NCI-H146 treated with DMSO at 0.1 percent for 48 hours (cell line): ENCODE measurements at regions not wholly inside any gene's neighbourhood (a gene's known extent, or its start where the extent isn't known, plus 50 kb on each side); places are given as distances from the start of the nearest gene placed in this dataset.
"Not testable (repeated sequence)": the region's sequence is repeated elsewhere in the genome, so short reads cannot be mapped to it uniquely, and the experiment has no call there.

ENCODE experiments used
- DNase-seq: peaks from one replicate; lab custom pipeline; 2025; ENCODE audit not compliant: unreplicated experiment; lab: John Stamatoyannopoulos, UW

GRCh38 chr10:78096486-78096885 lies 62.8 kb downstream of the RPS24 start:
- DNase-seq: not testable (repeated sequence)

DNA sequence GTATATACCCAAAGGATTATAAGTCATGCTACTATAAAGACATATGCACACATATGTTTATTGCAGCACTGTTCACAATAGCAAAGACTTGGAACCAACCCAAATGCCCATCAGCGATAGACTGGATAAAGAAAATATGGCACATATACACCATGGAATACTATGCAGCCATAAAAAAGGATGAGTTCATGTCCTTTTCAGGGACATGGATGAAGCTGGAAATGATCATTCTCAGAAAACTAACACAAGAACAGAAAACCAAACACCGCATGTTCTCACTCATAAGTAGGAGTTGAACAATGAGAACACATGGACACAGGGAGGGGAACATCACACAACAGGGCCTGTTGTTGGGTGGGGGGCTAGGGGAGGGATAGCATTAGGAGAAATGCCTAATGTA lies 68.9 kb downstream of the RPS24 start:
- DNase-seq: not testable (repeated sequence)

GRCh38 chr10:78109210-78109609 lies 75.5 kb downstream of the RPS24 start:
- no peak for DNase-seq

DNA sequence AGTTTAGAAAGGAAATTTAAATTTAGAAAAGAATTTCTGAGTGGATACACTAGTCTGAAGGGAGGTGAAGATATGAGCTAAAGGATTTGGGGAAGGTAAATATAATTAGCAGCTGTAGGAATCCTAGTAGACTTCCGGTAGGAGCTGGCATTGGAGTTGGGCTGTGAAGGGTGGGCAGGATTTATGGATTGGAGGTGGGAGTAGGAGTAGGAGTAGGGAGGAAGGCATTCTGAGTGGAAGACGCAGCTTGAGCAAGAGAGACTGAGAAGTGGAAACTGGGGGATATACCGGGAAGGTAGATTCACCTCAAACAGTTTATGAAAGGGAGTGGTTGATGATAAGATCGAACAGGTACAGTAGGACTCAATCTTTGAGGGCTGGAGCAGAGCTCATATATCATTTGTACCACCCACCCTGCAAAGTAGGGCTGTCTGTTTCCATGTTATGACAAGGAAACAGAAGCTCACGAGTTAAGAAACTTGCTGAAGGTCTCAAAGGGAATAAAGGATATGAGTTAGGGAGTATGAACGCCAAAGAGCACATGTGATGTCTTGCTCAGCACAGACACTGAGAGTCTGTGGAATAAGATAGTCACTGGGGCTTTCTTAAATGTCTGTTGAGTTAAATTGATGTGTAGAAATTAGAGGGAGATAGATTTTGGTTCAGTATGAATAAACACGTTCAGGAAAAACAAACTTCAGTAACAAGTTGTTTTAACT lies 81.6 kb downstream of the RPS24 start:
- DNase-seq: no peak

- DNase-seq: no peak
Observed at GRCh38 chr10:78116361-78116760, 82.7 kb downstream of the RPS24 start.

DNA sequence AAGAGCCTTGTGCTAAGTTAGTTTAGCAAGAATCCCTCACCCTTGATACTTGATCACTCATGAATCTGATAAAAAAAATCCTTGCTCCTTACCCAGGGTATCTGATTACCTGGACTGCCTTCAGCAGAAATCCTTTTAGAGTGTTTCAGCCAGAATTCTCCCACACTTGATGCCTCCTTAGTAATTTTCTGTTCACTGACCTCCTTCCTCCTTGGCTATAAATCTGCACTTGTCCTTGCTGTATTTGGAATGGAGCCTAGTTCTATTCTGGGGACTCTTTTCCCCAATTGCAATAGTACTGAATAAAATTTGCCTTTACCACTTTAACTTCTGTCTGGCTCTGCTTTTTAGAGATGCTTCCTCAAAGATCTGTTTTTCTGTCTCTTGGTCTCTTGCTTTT lies 84.9 kb downstream of the RPS24 start:
- no peak for DNase-seq

DNA sequence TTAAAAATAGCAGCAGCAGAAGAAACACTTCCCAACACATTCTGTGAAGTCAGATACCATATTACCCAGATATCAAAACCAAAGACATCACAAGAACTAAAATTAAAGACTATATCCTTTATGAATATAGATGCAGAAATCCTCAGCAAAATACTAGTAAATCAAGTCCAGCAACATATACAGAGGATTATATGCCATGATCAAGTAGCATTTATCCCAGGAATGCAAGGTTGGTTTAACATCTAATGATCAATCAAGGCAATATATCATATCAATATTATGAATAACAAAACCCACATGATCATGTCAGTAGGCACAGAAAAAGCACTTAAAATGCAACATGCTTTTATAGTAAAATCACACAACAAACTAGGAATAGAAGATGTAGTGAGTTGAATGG lies 88.1 kb downstream of the RPS24 start:
- no peak for DNase-seq

- DNase-seq: no peak
Observed at GRCh38 chr10:78124167-78124566, 90.5 kb downstream of the RPS24 start.

GRCh38 chr10:78129211-78129610 lies 95.5 kb downstream of the RPS24 start:
- DNase-seq: no peak

- no peak for DNase-seq
Observed at GRCh38 chr10:78130966-78131710, 97.5 kb downstream of the RPS24 start.

GRCh38 chr10:78134773-78135306 lies 101.2 kb downstream of the RPS24 start:
- DNase-seq: no peak

- no peak for DNase-seq
Observed at GRCh38 chr10:78137147-78137546, 103.5 kb downstream of the RPS24 start.

DNA sequence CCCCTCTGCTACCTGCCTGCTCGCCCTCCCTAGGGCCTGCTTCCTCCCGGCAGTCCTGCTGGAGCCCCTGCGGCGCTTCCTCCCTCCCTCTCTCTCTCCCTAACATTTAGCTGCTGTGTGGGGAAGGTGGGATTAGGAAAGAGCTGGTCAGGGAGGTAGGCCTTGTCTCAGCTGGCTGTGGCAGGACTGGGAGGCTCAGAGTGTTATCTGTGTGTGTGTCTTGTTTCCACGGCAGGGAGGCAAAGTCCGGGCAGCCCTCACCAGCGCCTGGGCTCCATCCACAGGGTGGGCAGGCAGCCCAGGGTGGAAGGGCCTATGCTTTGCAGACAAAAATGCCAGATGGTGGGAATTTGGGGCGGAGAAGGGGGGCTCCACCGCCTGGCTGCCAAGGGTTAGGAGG lies 105.7 kb downstream of the RPS24 start:
- no peak for DNase-seq

- no peak for DNase-seq
Observed at GRCh38 chr10:78140066-78140630, 106.5 kb downstream of the RPS24 start.

GRCh38 chr10:78143576-78143975 lies 109.9 kb downstream of the RPS24 start:
- no peak for DNase-seq

GRCh38 chr10:78146200-78146599 lies 112.5 kb downstream of the RPS24 start:
- no peak for DNase-seq

GRCh38 chr10:78147202-78147601 lies 113.5 kb downstream of the RPS24 start:
- DNase-seq: no peak

DNA sequence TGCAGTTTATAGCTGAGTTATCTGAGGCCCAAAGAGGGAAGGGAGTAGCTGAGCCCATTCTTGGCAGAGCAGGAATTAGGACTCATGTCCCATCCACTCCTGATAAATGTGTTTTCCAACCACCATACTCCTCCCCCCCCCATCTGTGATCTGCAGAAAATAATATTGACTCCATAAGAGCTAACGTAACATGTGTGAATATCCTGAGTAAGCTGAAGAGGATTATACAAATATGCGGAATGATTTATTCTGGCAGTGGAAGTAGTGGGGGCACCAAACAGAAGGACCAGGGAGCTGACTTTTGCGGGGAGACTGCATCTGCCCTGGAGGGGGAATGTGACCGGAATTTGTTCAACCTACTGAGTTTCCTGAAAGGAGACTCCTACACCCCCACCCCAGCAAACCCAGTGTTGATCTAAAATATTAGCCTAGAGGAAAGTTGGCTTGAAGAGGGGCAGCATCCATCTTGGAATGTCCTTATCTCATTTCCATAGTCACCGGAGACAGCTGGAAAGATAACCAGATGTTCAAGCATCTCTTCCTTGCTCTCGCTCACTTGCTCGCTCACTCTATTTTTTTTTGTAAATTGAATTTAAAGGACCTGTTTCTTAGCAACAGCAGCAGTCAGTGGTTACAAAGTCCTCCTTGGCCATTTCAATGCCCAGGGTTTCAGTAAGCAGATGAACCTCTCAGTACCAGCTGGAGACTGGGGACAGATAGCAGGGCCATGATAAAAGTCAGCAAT lies 114.7 kb downstream of the RPS24 start:
- DNase-seq: no peak

- no peak for DNase-seq
Observed at GRCh38 chr10:78148961-78149612, 115.4 kb downstream of the RPS24 start.

- DNase-seq: no peak
Observed at GRCh38 chr10:78150756-78151155, 117.1 kb downstream of the RPS24 start.

GRCh38 chr10:78155722-78156121 lies 122.1 kb downstream of the RPS24 start:
- DNase-seq: no peak
